ENCODE measurements at regions not wholly inside any gene's neighbourhood (a gene's known extent, or its start where the extent isn't known, plus 50 kb on each side); places are given as distances from the start of the nearest gene placed in this dataset.

DNA sequence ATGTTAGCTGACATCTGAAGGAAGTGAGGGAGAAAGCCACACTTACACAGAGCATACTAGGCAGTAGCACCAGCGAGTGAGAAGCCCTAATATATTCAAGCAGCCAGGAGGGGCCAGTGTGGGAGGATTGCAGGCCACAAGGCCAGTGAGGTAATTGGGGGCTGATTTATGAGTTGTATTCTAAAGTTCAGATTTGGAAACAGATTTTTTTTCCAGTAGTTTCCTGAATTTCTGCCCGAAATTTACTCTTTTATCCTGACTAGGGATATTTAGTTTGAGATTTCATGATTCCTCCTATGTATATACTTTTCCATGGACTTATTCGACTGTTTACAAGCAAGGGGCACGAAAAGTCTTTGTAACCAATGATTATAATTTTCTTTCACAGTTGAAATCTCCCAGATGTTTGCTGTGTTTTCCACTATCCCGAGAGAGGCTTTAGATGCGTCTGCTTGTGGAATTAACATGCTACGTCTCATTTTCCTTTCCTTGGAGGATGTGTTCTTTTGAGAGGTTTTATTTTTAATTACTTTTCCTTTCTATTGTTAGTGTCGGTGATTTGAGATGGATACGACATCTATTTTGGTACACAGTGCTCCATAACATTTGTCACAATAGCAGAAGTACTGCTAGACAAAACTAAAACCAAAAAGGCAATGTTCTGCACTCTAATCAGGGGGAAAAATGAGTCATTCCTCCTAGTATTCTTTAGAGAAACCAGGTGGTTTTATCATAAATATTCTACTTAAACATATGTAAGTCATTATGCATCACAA lies 356.3 kb upstream of the HSF2 start:
- no peak for DNase-seq (ENCODE audit: insufficient read length)
- no peak for FAIRE-seq
- no peak for TF ChIP-seq TAF1 (IDR thresholded peaks at IDR 0.05; ENCODE audit: borderline replicate concordance, low read depth, low read length)
- TF ChIP-seq POLR2AphosphoS5 (IDR thresholded peaks at IDR 0.05; ENCODE audit: low read depth, low read length): no peak
- no peak for TF ChIP-seq POLR2A (IDR thresholded peaks at IDR 0.05; ENCODE audit: low read depth, low read length)

DNA sequence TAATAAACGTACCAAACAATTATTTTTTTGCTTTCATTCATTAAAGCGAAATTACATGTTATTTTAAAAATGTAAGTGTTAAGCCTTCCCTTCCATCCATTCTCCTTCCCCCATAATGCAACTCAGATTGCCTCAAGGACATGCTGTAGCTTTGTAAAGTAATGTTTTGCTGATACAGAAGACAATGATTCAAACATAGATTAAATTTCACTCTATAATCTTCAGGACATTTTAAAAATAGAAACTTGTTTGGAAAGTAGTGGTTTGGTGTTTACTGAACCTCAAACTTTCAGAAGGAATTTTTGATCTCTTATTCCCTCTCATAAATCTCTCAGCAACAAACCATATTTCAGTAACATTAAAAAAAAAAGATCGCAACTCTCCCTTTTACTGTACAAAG lies 350.9 kb upstream of the HSF2 start:
- no peak for FAIRE-seq
- DNase-seq (ENCODE audit: insufficient read length): no peak
- TF ChIP-seq TAF1 (IDR thresholded peaks at IDR 0.05; ENCODE audit: borderline replicate concordance, low read depth, low read length): no peak

DNA sequence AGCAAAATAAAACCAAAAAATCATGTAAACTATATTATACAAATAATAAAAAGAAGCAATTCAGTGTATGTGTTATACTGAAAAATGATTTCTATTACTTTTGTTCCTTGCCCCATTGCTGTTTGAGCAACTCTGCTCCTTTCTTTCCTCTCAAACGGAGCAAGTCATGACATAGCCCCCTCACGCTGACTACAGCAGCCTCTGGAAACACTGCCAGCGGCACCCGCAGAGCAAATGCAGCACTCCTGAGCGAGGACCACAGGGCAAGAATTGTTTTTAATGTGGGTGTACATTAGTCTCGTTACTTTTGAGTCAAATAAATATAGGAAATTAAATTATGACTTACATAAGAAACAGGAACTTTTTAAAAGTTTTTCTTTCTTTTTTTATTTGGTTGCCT lies 350.1 kb upstream of the HSF2 start:
- no peak for TF ChIP-seq POLR2A (IDR thresholded peaks at IDR 0.05; ENCODE audit: low read depth, low read length)
- no peak for TF ChIP-seq POLR2AphosphoS5 (IDR thresholded peaks at IDR 0.05; ENCODE audit: low read depth, low read length)
- TF ChIP-seq TAF1 (IDR thresholded peaks at IDR 0.05; ENCODE audit: borderline replicate concordance, low read depth, low read length): no peak
- DNase-seq (ENCODE audit: insufficient read length) (no peak), FAIRE-seq (no peak)

DNA sequence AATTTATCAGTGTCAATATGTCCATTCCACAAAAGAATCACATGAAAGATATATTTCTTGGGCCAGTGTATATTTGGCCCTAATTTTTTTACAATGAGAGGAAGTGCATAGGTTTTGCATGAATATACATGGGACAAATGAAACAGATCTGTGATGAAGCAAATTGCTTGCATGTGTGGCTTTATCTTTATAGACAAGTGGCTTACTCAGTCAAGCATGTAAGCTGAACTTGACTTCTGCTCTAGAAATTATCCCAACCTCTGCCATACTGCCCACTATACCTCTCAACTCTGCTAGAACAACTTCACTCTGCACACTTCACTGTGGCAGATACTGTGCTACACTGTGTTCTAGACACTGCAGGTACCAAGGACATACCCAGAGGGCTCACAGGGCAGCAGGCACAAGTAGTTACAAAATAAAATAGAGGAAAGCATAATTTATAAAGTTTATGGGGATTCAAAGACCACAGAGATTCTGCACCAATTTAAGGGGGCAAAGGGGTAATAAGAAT lies 349.2 kb upstream of the HSF2 start:
- DNase-seq (ENCODE audit: insufficient read length) (no peak), FAIRE-seq (no peak)
- no peak for TF ChIP-seq POLR2A (IDR thresholded peaks at IDR 0.05; ENCODE audit: low read depth, low read length)
- TF ChIP-seq TAF1 (IDR thresholded peaks at IDR 0.05; ENCODE audit: borderline replicate concordance, low read depth, low read length): no peak
- TF ChIP-seq POLR2AphosphoS5 (IDR thresholded peaks at IDR 0.05; ENCODE audit: low read depth, low read length): no peak

DNA sequence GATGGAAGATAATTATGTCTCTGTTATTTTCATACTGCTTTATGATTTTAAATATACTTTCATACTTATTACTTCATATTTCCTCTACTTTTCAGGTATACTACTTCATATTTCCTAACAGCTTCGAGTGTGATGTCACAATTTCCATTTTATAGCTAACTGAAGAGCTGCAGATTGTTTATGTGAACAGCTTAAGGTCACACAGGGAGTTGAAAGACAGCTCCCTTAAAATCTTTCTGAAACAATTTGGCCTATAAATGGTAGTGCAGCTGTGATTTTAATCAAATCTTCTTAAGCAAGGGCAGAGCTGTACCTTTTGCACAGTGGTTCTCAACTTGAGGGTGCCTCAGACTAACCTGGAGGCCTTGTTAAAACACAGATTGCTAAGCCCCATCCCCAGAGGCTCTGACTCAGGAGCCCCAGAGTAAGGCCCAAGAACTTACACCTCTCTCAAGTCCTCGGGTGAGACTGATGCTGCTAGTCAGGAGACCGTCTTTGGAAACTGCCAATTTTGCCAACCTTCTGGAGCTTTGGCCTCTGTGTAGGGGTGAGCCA lies 347.0 kb upstream of the HSF2 start:
- TF ChIP-seq TAF1 (IDR thresholded peaks at IDR 0.05; ENCODE audit: borderline replicate concordance, low read depth, low read length): no peak
- no peak for TF ChIP-seq POLR2AphosphoS5 (IDR thresholded peaks at IDR 0.05; ENCODE audit: low read depth, low read length)
- no peak for TF ChIP-seq POLR2A (IDR thresholded peaks at IDR 0.05; ENCODE audit: low read depth, low read length)
- FAIRE-seq (no peak), DNase-seq (ENCODE audit: insufficient read length) (no peak)

DNA sequence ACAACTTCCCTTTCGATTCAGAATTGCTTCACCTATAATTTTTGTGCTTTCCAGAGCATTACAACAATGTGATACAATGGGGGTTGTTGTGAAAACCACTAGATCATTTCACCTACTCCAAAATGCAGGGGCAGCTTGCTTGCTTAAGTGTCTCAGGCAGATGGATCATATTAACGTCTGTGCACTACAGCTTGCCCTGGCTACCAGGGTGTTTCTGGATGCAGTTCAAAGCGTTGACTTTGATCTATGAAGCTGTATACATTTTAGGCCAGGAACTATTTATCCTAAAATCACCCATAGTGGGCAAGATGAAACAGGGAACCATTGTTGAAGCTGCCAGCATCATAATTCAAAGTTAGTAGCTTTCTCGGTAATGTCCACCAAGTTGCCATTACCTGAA lies 339.5 kb upstream of the HSF2 start:
- TF ChIP-seq POLR2AphosphoS5 (IDR thresholded peaks at IDR 0.05; ENCODE audit: low read depth, low read length) (no peak), POLR2A (IDR thresholded peaks at IDR 0.05; ENCODE audit: low read depth, low read length) (no peak), TAF1 (IDR thresholded peaks at IDR 0.05; ENCODE audit: borderline replicate concordance, low read depth, low read length) (no peak)
- FAIRE-seq (no peak), DNase-seq (ENCODE audit: insufficient read length) (no peak)

DNA sequence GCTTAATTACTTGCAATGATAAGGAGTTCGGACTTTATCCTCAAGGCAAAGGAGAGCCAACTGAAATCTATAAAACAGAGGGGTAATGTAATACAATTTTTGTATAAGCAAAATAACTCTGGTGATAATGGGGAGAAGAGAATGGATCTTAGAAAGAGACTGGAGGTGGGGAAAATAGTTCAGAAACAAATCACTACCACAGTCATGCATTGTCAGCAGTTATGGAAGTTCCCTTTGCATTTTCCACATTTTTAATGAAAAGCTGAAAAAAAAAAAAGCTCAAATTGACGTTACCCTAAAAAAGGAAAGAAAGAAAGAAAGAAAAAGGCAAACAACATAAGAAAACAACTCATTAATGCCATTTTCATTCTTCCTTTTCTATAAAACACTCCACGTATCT lies 337.6 kb upstream of the HSF2 start:
- DNase-seq (ENCODE audit: insufficient read length) (no peak), FAIRE-seq (no peak)
- TF ChIP-seq POLR2AphosphoS5 (IDR thresholded peaks at IDR 0.05; ENCODE audit: low read depth, low read length) (no peak), POLR2A (IDR thresholded peaks at IDR 0.05; ENCODE audit: low read depth, low read length) (no peak), TAF1 (IDR thresholded peaks at IDR 0.05; ENCODE audit: borderline replicate concordance, low read depth, low read length) (no peak)

DNA sequence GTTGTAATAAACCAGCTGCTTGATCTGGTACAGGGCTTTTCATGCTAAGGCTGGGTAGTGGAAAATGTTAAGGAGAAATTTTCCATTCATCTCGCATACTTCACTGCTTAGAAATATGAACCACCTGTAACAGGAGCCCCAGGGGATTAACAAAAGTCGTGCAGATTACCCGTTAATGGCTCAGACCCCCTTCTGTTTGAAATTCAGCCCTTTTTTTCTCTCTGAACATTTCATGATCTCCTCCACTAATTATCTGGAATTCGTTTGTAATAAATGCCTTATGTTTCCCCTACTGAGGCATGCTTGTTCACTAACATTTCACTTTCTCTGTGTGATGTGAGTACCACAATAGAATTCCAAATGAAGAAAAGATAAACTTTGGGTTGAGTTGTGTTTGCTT lies 336.4 kb upstream of the HSF2 start:
- FAIRE-seq: no peak
- DNase-seq (ENCODE audit: insufficient read length): no peak
- TF ChIP-seq POLR2A (IDR thresholded peaks at IDR 0.05; ENCODE audit: low read depth, low read length) (no peak), TAF1 (IDR thresholded peaks at IDR 0.05; ENCODE audit: borderline replicate concordance, low read depth, low read length) (no peak), POLR2AphosphoS5 (IDR thresholded peaks at IDR 0.05; ENCODE audit: low read depth, low read length) (no peak)

DNA sequence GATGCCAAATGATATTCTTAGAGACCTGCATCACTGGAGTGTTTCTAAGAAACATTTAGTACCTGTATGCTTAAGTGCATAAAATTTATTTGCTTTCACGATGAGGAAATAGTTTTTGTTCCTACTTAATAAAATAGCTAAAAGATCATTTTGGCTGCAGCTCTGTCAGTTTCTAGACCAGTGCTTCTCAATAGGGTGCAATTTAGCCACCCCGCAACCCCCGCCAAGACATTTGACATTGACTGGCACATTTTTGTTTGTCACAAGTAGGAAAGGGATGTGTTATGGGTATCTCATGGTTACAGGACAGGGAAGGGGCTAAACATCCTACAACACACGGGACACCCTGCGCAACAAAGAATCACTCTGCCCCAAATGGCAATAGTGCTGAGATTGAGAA lies 335.7 kb upstream of the HSF2 start:
- no peak for DNase-seq (ENCODE audit: insufficient read length)
- TF ChIP-seq POLR2A (IDR thresholded peaks at IDR 0.05; ENCODE audit: low read depth, low read length): no peak
- TF ChIP-seq POLR2AphosphoS5 (IDR thresholded peaks at IDR 0.05; ENCODE audit: low read depth, low read length): no peak
- TF ChIP-seq TAF1 (IDR thresholded peaks at IDR 0.05; ENCODE audit: borderline replicate concordance, low read depth, low read length): no peak
- FAIRE-seq: no peak

DNA sequence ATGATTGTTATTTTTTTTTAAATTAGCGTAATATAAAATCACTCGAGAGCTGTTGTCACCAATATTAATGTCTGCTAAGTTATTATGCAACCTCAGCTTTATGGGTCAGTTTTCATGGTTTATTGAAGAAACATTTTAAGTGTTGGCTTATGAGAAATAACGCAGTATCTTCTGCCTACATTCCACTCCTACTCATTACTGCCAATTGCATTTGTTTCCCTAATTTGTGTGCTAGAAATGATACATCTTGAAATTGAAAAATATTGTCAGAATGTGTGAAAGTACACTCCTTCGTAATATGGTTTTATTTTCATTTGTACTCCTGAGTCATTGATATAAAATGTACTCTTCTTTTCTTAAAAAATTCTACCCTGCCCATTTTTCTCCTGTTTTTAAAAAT lies 333.3 kb upstream of the HSF2 start:
- DNase-seq (ENCODE audit: insufficient read length) (no peak), FAIRE-seq (no peak)
- TF ChIP-seq POLR2AphosphoS5 (IDR thresholded peaks at IDR 0.05; ENCODE audit: low read depth, low read length) (no peak), TAF1 (IDR thresholded peaks at IDR 0.05; ENCODE audit: borderline replicate concordance, low read depth, low read length) (no peak), POLR2A (IDR thresholded peaks at IDR 0.05; ENCODE audit: low read depth, low read length) (no peak)

DNA sequence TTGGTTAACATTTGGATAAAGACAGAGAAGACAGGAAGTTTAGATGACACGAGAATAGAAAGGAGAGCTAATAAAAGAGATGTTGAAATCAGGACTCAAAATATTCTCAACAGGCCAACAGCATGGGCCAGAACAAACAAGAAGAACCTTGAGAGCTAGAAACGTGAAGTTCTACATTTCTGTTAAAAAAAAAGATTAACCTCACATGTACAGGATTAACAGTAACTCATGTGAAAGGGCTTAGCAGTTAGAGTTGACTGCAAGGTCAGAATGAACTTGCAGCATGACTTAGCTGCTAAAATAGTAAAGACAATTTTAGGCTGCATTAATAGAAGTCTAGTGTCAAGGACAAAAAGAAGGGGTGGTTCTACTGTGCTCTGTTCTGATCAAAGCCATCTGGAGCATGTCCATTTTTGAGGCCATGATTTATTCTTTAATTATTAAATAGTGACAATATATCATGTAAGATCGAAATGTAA lies 331.1 kb upstream of the HSF2 start:
- TF ChIP-seq TAF1 (IDR thresholded peaks at IDR 0.05; ENCODE audit: borderline replicate concordance, low read depth, low read length) (no peak), POLR2A (IDR thresholded peaks at IDR 0.05; ENCODE audit: low read depth, low read length) (no peak), POLR2AphosphoS5 (IDR thresholded peaks at IDR 0.05; ENCODE audit: low read depth, low read length) (no peak)
- FAIRE-seq: no peak
- DNase-seq (ENCODE audit: insufficient read length): no peak

DNA sequence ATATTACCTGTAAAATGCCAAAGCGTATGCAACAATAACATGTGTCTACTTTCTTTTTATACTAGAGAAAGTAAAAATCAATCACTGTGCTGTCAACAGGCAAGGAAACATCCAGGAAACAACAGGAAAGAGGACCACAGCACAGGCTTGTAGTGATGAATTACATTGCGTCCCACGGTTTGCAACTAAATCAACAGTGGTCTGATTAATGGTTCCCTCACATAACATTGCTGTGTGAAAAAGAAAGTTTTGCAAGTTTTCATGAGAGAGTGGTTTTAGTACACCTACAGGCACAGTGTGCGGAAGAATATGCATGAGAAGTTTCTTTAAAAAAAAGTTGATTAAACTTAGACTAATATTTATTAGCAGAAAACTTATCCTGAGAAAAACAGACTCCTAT lies 329.5 kb upstream of the HSF2 start:
- DNase-seq (ENCODE audit: insufficient read length) (no peak), FAIRE-seq (no peak)
- TF ChIP-seq POLR2A (IDR thresholded peaks at IDR 0.05; ENCODE audit: low read depth, low read length): no peak
- no peak for TF ChIP-seq TAF1 (IDR thresholded peaks at IDR 0.05; ENCODE audit: borderline replicate concordance, low read depth, low read length)
- TF ChIP-seq POLR2AphosphoS5 (IDR thresholded peaks at IDR 0.05; ENCODE audit: low read depth, low read length): no peak
